Loucy (cell line): ENCODE measurements at regions not wholly inside any gene's neighbourhood (a gene's known extent, or its start where the extent isn't known, plus 50 kb on each side); places are given as distances from the start of the nearest gene placed in this dataset.
"Not testable (repeated sequence)": the region's sequence is repeated elsewhere in the genome, so short reads cannot be mapped to it uniquely, and the experiment has no call there.

Source experiments
- CTCF ChIP-seq: fragments of 200-600 bp; sonication (generic); conservative IDR thresholded peaks from 2 replicates; pipeline ENCODE4 v1.5.1; 2014; ENCODE audit warnings: mild to moderate bottlenecking, antibody characterized with exemption, low read length
- EZH2phosphoT487 ChIP-seq: fragments of 200-600 bp; IDR thresholded peaks from 2 replicates; pipeline ENCODE4 v1.6.1; 2018; ENCODE audit warnings: antibody characterized with exemption, mild to moderate bottlenecking, moderate library complexity, borderline replicate concordance

GRCh38 chr5:21547656-21548055 lies 1305.5 kb downstream of the CDH12 start:
- not testable (repeated sequence) for TF ChIP-seq CTCF, EZH2phosphoT487
